H9 (cell line): ENCODE measurements at regions not wholly inside any gene's neighbourhood (a gene's known extent, or its start where the extent isn't known, plus 50 kb on each side); places are given as distances from the start of the nearest gene placed in this dataset.

Experiments
- DNase-seq: peaks from one replicate; pipeline ENCODE4 v3.0.0-alpha.2; 2017
- H2AFZ ChIP-seq: one replicate; pipeline ENCODE4 v1.6.1; 2013; ENCODE audit warnings: mild to moderate bottlenecking, low read length, control low read depth, moderate library complexity
- H2AK5ac ChIP-seq: 2 replicates; pipeline ENCODE4 v1.6.1; 2013; ENCODE audit warnings: low read length, control low read depth, mixed read lengths; ENCODE audit not compliant: insufficient read length
- H2BK120ac ChIP-seq: one replicate; pipeline ENCODE4 v1.6.1; 2013; ENCODE audit warnings: low read depth, mild to moderate bottlenecking, low read length, control low read depth, inconsistent platforms; ENCODE audit not compliant: poor library complexity, severe bottlenecking
- H2BK12ac ChIP-seq: 2 replicates; pipeline ENCODE4 v1.6.1; 2013; ENCODE audit warnings: low read length, control low read depth, mixed read lengths, low read depth; ENCODE audit not compliant: insufficient read length
- H2BK15ac ChIP-seq: 2 replicates; pipeline ENCODE4 v1.6.1; 2013; ENCODE audit warnings: low read depth, low read length, control low read depth
- H2BK20ac ChIP-seq: one replicate; pipeline ENCODE4 v1.6.1; 2013; ENCODE audit warnings: low read depth, mild to moderate bottlenecking, low read length, control low read depth, inconsistent platforms; ENCODE audit not compliant: poor library complexity, severe bottlenecking
- H2BK5ac ChIP-seq: 2 replicates; pipeline ENCODE4 v1.6.1; 2013; ENCODE audit warnings: low read length, control low read depth, mixed read lengths; ENCODE audit not compliant: insufficient read length
- H3K14ac ChIP-seq: 2 replicates; pipeline ENCODE4 v1.6.1; 2013; ENCODE audit warnings: low read length, control low read depth; ENCODE audit not compliant: insufficient read depth
- H3K18ac ChIP-seq: 2 replicates; pipeline ENCODE4 v1.6.1; 2013; ENCODE audit warnings: low read depth, mild to moderate bottlenecking, mixed read lengths, low read length, control low read depth; ENCODE audit not compliant: insufficient read length
- H3K23ac ChIP-seq: 2 replicates; pipeline ENCODE4 v1.6.1; 2013; ENCODE audit warnings: low read length, control low read depth, mixed read lengths, low read depth; ENCODE audit not compliant: insufficient read length
- H3K23me2 ChIP-seq: 2 replicates; pipeline ENCODE4 v1.6.1; 2013; ENCODE audit warnings: low read depth, mild to moderate bottlenecking, mixed read lengths, low read length, control low read depth; ENCODE audit not compliant: insufficient read length, poor library complexity, severe bottlenecking
- H3K27ac ChIP-seq: 2 replicates; pipeline ENCODE4 v1.5.1; 2013; ENCODE audit warnings: low read length, control low read depth, mixed read lengths, low read depth; ENCODE audit not compliant: insufficient read length
- H3K27me3 ChIP-seq: 2 replicates; pipeline ENCODE4 v1.6.1; 2013; ENCODE audit warnings: low read length, control low read depth, inconsistent platforms; ENCODE audit not compliant: insufficient read depth
- H3K4ac ChIP-seq: 2 replicates; pipeline ENCODE4 v1.6.1; 2013; ENCODE audit warnings: low read depth, mild to moderate bottlenecking, control low read depth, inconsistent platforms, low read length, moderate library complexity
- H3K4me1 ChIP-seq: 2 replicates; pipeline ENCODE4 v1.6.1; 2013; ENCODE audit warnings: low read length, control low read depth, inconsistent platforms; ENCODE audit not compliant: insufficient read depth
- H3K4me2 ChIP-seq: 2 replicates; pipeline ENCODE4 v1.6.1; 2013; ENCODE audit warnings: low read length, control low read depth, mixed read lengths; ENCODE audit not compliant: insufficient read length, insufficient read depth
- H3K56ac ChIP-seq: 2 replicates; pipeline ENCODE4 v1.6.1; 2013; ENCODE audit warnings: low read depth, mild to moderate bottlenecking, mixed read lengths, low read length, control low read depth; ENCODE audit not compliant: insufficient read length
- H3K79me1 ChIP-seq: 2 replicates; pipeline ENCODE4 v1.6.1; 2013; ENCODE audit warnings: low read depth, mild to moderate bottlenecking, moderate library complexity, low read length, control low read depth, inconsistent platforms; ENCODE audit not compliant: insufficient read depth, poor library complexity, severe bottlenecking
- H3K79me2 ChIP-seq: 2 replicates; pipeline ENCODE4 v1.6.1; 2013; ENCODE audit warnings: low read length, control low read depth, inconsistent platforms; ENCODE audit not compliant: insufficient read depth
- H3K9ac ChIP-seq: 2 replicates; pipeline ENCODE4 v1.6.1; 2013; ENCODE audit warnings: low read length, control low read depth, mixed read lengths; ENCODE audit not compliant: insufficient read length; ENCODE audit errors: extremely low read depth
- H3K9me3 ChIP-seq: one replicate; pipeline ENCODE4 v1.6.1; 2013; ENCODE audit warnings: low read depth, low read length, inconsistent platforms; ENCODE audit not compliant: control insufficient read depth
- H3T11ph ChIP-seq: one replicate; pipeline ENCODE4 v1.6.1; 2013; ENCODE audit warnings: mild to moderate bottlenecking, low read length, control low read depth, inconsistent platforms
- H4K20me1 ChIP-seq: one replicate; pipeline ENCODE4 v1.6.1; 2013; ENCODE audit not compliant: control insufficient read depth, insufficient read length, insufficient read depth
- H4K5ac ChIP-seq: 2 replicates; pipeline ENCODE4 v1.6.1; 2013; ENCODE audit warnings: low read depth, mild to moderate bottlenecking, mixed read lengths, low read length, control low read depth; ENCODE audit not compliant: insufficient read length
- H4K8ac ChIP-seq: replicated peaks from 2 replicates; pipeline ENCODE4 v1.6.1; 2013; ENCODE audit warnings: low read length, control low read depth, mixed read lengths, low read depth; ENCODE audit not compliant: insufficient read length
- H4K91ac ChIP-seq: 2 replicates; pipeline ENCODE4 v1.6.1; 2013; ENCODE audit warnings: low read depth, mild to moderate bottlenecking, moderate library complexity, mixed read lengths, low read length, control low read depth; ENCODE audit not compliant: insufficient read length
- H3K27ac Mint-ChIP-seq, 3 experiments: 2 replicates in 2 of 3; 3 replicates in 1 of 3; pipeline ENCODE4 v1.8.0; 2020 to 2021; ENCODE audit warnings: mixed read lengths in 3 of 3, mild to moderate bottlenecking in 1 of 3, moderate library complexity in 1 of 3
- H3K27me3 Mint-ChIP-seq: 2 replicates; pipeline ENCODE4 v1.8.0; 2021; ENCODE audit warnings: low read depth, mild to moderate bottlenecking, moderate library complexity, mixed read lengths
- H3K36me3 Mint-ChIP-seq, 3 experiments: 2 replicates in 2 of 3; 3 replicates in 1 of 3; pipeline ENCODE4 v1.8.0; 2020 to 2021; ENCODE audit warnings: low read depth in 3 of 3, mixed read lengths in 3 of 3; ENCODE audit not compliant: insufficient read depth in 1 of 3
- H3K4me1 Mint-ChIP-seq, 2 experiments: 2 replicates each; pipeline ENCODE4 v1.8.0; 2020; ENCODE audit warnings: mixed read lengths in 2 of 2
- H3K4me3 Mint-ChIP-seq, 2 experiments: 2 replicates in 1 of 2; 3 replicates in 1 of 2; pipeline ENCODE4 v1.8.0; 2020 to 2021; ENCODE audit warnings: mild to moderate bottlenecking in 2 of 2, mixed read lengths in 2 of 2, moderate library complexity in 1 of 2
- H3K9me3 Mint-ChIP-seq, 2 experiments: 2 replicates in 1 of 2; 3 replicates in 1 of 2; pipeline ENCODE4 v1.8.0; 2020; ENCODE audit warnings: mild to moderate bottlenecking in 2 of 2, mixed read lengths in 2 of 2, moderate library complexity in 1 of 2
- CTCF ChIP-seq: fragments of 200-600 bp; sonication (generic); conservative IDR thresholded peaks from 3 replicates; pipeline ENCODE4 v1.8.0; 2021; ENCODE audit warnings: antibody characterized with exemption, mild to moderate bottlenecking
- WGBS: extraction: QIAGEN DNeasy Blood & Tissue Kit; methylation state at CpG from one replicate; pipeline ENCODE4 v1.1.7; 2013; ENCODE audit warnings: missing lambda C conversion rate, low lambda C conversion rate, mixed read lengths; ENCODE audit not compliant: insufficient read length; ENCODE audit errors: extremely low coverage; 5-methylcytosine and 5-hydroxymethylcytosine counted together

GRCh38 chr5:175027390-175027789 is 303.0 kb downstream of the MSX2 start:
- H3K27ac ChIP-seq, result no peak overlapping the region
- no peak overlapping the region for H3K4me3 Mint-ChIP-seq
- no peak overlapping the region for H4K91ac ChIP-seq
- no peak overlapping the region for H3K4ac ChIP-seq
- H4K5ac ChIP-seq, result no peak overlapping the region
- H3K56ac ChIP-seq, result no peak overlapping the region
- H3K79me1 ChIP-seq, result no peaks in the 10 kb centered on the region
- H4K8ac ChIP-seq, result no peak overlapping the region
- no peaks in the 10 kb centered on the region for H3K4me1 Mint-ChIP-seq
- H3K14ac ChIP-seq, result no peak overlapping the region
- no peaks in the 10 kb centered on the region for H3K79me2 ChIP-seq
- peaks cover 2% of the 10 kb centered on the region for H4K20me1 ChIP-seq
- no peak for DNase-seq
- no peak overlapping the region for H3T11ph ChIP-seq
- no peak overlapping the region for H2AFZ ChIP-seq
- WGBS, result no CpG with 5 or more reads among the region's 3 CpGs
- H3K23ac ChIP-seq, result no peak overlapping the region
- H3K9me3 Mint-ChIP-seq, result peaks cover 15 to 22% of the 10 kb centered on the region in 2 experiments
- no peak overlapping the region for H2BK5ac ChIP-seq
- no peak overlapping the region for H2BK12ac ChIP-seq
- no peak overlapping the region for H2BK120ac ChIP-seq
- no peak overlapping the region for H3K18ac ChIP-seq
- peaks cover 6 to 13% (median 7%) of the 10 kb centered on the region in 3 experiments for H3K36me3 Mint-ChIP-seq
- H3K4me1 ChIP-seq, result no peaks in the 10 kb centered on the region
- H2AK5ac ChIP-seq, result no peak overlapping the region
- peaks cover 2% of the 10 kb centered on the region; the same call in 1 of the 2 replicates for H3K27me3 Mint-ChIP-seq
- TF ChIP-seq CTCF, result no peak
- no peak overlapping the region for H2BK15ac ChIP-seq
- no peaks in the 10 kb centered on the region for H3K27me3 ChIP-seq
- no peaks in the 10 kb centered on the region for H3K23me2 ChIP-seq
- H3K9ac ChIP-seq, result no peak overlapping the region
- H2BK20ac ChIP-seq, result no peak overlapping the region
- no peak overlapping the region for H3K4me2 ChIP-seq
- no peaks in the 10 kb centered on the region for H3K9me3 ChIP-seq
- H3K27ac Mint-ChIP-seq, result no peak overlapping the region
